ENCODE measurements at regions not wholly inside any gene's neighbourhood (a gene's known extent, or its start where the extent isn't known, plus 50 kb on each side); places are given as distances from the start of the nearest gene placed in this dataset.

DNA sequence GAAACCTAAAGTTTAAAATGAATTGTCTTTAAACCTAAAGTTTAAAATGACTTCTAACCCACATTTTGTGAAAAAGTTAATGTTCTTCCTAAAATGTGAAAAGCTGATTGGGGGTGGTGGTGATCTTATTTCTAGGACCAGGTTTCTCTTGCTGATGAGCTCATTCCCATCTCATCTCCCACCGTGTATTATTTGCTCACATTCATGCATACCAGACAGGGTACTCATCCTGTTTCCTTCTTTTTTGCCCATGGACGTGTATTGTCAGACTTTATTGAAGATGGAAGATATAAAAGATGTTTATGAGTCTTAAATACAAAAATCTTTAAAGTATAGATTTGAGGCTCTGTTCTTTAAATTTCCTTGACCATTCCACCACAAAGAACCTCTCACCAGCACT, 70.1 kb upstream of the MPHOSPH6 start:
- TF ChIP-seq, protein P1, sequence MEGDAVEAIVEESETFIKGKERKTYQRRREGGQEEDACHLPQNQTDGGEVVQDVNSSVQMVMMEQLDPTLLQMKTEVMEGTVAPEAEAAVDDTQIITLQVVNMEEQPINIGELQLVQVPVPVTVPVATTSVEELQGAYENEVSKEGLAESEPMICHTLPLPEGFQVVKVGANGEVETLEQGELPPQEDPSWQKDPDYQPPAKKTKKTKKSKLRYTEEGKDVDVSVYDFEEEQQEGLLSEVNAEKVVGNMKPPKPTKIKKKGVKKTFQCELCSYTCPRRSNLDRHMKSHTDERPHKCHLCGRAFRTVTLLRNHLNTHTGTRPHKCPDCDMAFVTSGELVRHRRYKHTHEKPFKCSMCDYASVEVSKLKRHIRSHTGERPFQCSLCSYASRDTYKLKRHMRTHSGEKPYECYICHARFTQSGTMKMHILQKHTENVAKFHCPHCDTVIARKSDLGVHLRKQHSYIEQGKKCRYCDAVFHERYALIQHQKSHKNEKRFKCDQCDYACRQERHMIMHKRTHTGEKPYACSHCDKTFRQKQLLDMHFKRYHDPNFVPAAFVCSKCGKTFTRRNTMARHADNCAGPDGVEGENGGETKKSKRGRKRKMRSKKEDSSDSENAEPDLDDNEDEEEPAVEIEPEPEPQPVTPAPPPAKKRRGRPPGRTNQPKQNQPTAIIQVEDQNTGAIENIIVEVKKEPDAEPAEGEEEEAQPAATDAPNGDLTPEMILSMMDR (IDR thresholded peaks at IDR 0.05): no peak
- TF ChIP-seq POLR2AphosphoS5 (IDR thresholded peaks at IDR 0.05; ENCODE audit: low read depth, low read length): no peak
